DMS153 (cell line): ENCODE measurements at regions not wholly inside any gene's neighbourhood (a gene's known extent, or its start where the extent isn't known, plus 50 kb on each side); places are given as distances from the start of the nearest gene placed in this dataset.

Experiments used
- DNase-seq: peaks from one replicate; lab custom pipeline; 2025; lab: John Stamatoyannopoulos, UW

GRCh38 chr15:85307687-85308045 lies 72.7 kb upstream of the AKAP13 start:
- no peak for DNase-seq

GRCh38 chr15:85311647-85312046 lies 68.8 kb upstream of the AKAP13 start:
- DNase-seq, result no peak

GRCh38 chr15:85312486-85312885 lies 67.9 kb upstream of the AKAP13 start:
- no peak for DNase-seq

- DNase-seq, result no peak
These were observed 67.5 kb upstream of the AKAP13 start for GRCh38 chr15:85312929-85313331.

GRCh38 chr15:85313339-85313738 lies 67.1 kb upstream of the AKAP13 start:
- no peak for DNase-seq

GRCh38 chr15:85314146-85314545 lies 66.3 kb upstream of the AKAP13 start:
- DNase-seq, result no peak

- no peak for DNase-seq
These were observed 65.8 kb upstream of the AKAP13 start for GRCh38 chr15:85314633-85315032.

GRCh38 chr15:85316244-85316934 lies 64.0 kb upstream of the AKAP13 start:
- no peak for DNase-seq

- peak; percentile 15 for DNase-seq
These were observed 62.2 kb upstream of the AKAP13 start for GRCh38 chr15:85318048-85318731.

- DNase-seq, result no peak
These were observed 61.7 kb upstream of the AKAP13 start for GRCh38 chr15:85318732-85319076.

- DNase-seq, result no peak
These were observed 56.2 kb upstream of the AKAP13 start for GRCh38 chr15:85324202-85324601.

- DNase-seq, result no peak
These were observed 54.6 kb upstream of the AKAP13 start for GRCh38 chr15:85325834-85326233.

GRCh38 chr15:85326291-85326690 lies 54.1 kb upstream of the AKAP13 start:
- DNase-seq, result no peak

GRCh38 chr15:85327820-85328219 lies 52.6 kb upstream of the AKAP13 start:
- no peak for DNase-seq

GRCh38 chr15:85329561-85330422 lies 50.6 kb upstream of the AKAP13 start:
- DNase-seq, result no peak
